ENCODE measurements at regions not wholly inside any gene's neighbourhood (a gene's known extent, or its start where the extent isn't known, plus 50 kb on each side); places are given as distances from the start of the nearest gene placed in this dataset.
"Not testable (repeated sequence)": the region's sequence is repeated elsewhere in the genome, so short reads cannot be mapped to it uniquely, and the experiment has no call there.

DNA sequence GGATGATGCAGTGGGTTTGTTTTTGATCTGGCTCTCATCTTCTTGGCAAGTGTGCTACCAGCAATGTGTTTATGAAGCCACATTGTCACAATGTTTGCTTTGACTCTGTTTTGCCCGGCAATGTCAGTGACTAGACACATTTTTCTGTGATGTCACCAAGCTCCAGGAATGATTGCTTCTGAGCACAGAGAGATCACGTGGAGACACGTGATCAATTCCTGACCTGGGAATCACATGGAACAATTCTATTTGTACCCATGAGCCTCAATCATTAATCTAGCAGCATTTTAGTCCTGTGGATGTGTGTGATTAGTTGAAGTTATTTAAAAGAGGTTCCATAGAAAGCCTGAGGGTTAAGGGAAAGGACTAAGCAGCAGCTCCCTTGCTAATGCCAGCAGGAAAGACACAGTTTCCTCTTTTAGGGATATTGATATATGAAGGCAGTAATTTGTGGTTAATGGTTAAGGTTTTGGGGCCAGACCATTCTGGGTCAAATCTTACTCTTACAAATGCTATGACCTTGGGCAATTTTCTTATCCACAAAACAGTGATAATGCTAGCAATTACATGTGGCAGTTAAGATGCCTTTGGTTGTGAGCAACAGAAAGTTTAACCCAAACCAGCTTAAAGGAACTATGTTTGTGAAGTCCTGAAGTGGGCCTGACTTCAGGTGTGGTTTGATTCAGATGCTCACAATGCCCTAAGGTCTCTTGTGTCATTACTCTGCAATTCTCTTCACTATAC is 59.0 kb downstream of the FASLG start:
- H3K36me3 Mint-ChIP-seq (ENCODE audit: low read depth), result peaks cover 1% of the 10 kb centered on the region
- no peak overlapping the region for H3K27ac Mint-ChIP-seq
- H3K4me1 Mint-ChIP-seq (ENCODE audit: low read depth), result peaks cover 27% of the 10 kb centered on the region
- peaks cover 15% of the 10 kb centered on the region for H3K27me3 Mint-ChIP-seq (ENCODE audit: low read depth)
- no peaks in the 10 kb centered on the region for H3K9me3 Mint-ChIP-seq
- no peak overlapping the region for H3K4me3 Mint-ChIP-seq

DNA sequence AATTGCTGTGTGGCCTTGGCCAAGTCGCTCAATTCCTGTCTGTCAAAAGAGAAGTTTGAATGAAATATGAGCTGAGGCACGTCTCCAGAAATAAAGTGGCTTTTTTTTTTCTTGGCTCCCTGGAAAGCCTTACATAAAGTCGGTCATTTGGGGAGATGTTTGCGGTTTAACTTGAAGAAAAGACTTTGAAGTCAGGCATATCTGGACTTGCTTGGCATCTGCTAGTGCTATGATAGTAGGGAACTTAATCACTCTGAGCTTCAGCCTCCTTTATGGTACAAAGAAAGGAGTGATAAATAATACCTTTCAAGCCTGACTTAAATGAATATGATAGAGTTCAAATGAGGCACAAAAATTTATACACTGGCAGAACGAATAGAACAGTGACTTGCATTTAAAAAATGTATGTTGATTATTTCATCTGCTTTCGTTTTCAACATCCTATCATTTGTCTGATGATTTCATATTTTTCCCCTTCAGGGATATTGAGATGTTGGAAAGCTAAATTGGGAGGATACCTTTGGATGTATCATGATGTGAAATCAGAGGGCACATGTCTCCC is 60.2 kb downstream of the FASLG start:
- H3K9me3 Mint-ChIP-seq, result no peaks in the 10 kb centered on the region
- H3K4me1 Mint-ChIP-seq (ENCODE audit: low read depth), result peaks cover 24% of the 10 kb centered on the region
- H3K27ac Mint-ChIP-seq, result no peak overlapping the region
- H3K36me3 Mint-ChIP-seq (ENCODE audit: low read depth), result peaks cover 1% of the 10 kb centered on the region
- no peak overlapping the region for H3K4me3 Mint-ChIP-seq
- peaks cover 13% of the 10 kb centered on the region for H3K27me3 Mint-ChIP-seq (ENCODE audit: low read depth)

DNA sequence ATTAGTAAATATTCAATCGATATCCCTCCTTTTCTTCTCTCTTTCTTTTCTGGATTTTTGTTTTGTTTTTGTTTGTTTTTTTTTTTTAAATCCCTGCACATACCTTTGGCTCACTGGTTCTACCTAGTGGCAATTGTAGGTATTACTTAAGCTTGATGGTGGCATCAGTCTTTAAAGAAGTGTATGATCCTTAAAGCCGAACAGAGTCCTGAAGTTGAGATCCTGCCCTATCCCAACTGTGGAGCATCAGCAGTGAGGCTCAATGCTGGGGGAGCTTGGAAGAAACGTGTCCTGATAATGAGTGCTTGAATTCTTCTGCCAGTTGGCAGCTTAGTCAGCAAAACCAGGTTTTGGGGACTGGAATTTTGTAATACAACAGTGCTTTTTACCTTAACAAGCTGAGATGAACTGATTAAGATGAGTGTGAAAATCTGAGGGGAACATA is 60.8 kb downstream of the FASLG start:
- peaks cover 28% of the 10 kb centered on the region for H3K4me1 Mint-ChIP-seq (ENCODE audit: low read depth)
- peaks cover 1% of the 10 kb centered on the region for H3K36me3 Mint-ChIP-seq (ENCODE audit: low read depth)
- no peak overlapping the region for H3K27ac Mint-ChIP-seq
- peak overlapping the region; percentile 8 for H3K4me3 Mint-ChIP-seq
- H3K27me3 Mint-ChIP-seq (ENCODE audit: low read depth), result peaks cover 11% of the 10 kb centered on the region
- no peaks in the 10 kb centered on the region for H3K9me3 Mint-ChIP-seq

DNA sequence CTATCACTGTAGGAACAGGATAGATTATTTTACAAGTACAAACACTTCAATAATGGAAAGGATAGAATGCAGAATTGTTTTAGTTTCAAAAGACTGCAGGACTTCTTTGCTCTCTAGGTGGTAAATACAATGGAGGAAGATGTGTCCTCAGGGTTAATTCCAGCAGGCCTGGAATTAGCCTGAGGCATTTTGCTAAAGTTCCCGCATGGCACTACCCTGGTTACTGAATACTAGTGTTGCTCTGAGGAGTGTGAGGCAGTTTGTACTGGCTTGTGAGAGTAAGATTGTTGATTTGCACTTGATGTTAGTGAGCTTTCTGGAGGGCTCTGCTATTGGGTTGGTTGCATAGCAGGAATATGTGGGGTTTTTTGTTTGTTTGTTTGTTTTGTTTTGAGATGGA is 61.4 kb downstream of the FASLG start:
- H3K27ac Mint-ChIP-seq, result no peak overlapping the region
- peaks cover 11% of the 10 kb centered on the region for H3K27me3 Mint-ChIP-seq (ENCODE audit: low read depth)
- H3K4me3 Mint-ChIP-seq, result no peak overlapping the region
- H3K4me1 Mint-ChIP-seq (ENCODE audit: low read depth), result peaks cover 32% of the 10 kb centered on the region
- H3K9me3 Mint-ChIP-seq, result no peaks in the 10 kb centered on the region
- peaks cover 1% of the 10 kb centered on the region for H3K36me3 Mint-ChIP-seq (ENCODE audit: low read depth)

DNA sequence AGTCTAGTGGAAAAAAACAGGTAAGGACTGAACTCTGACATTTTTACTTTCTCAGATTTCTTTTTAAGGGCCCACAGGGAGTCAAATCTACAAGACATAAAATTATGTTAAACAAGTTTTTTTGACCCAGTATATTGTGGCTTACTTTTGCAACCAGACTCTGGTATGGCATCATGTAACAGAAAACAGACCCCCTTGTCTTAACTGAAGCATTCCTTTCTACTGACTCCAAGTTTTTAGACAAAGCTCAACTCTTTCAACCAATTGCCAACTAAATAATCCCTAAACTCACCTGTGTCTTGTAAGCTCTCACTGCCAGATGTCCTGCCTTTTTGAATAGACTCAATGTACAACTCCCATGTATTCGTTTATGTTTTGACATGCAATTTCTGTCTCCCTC is 64.3 kb downstream of the FASLG start:
- Mint-ChIP-seq H3K4me1 (ENCODE audit: low read depth) (peaks cover 18% of the 10 kb centered on the region), H3K27ac (no peak overlapping the region), H3K4me3 (no peak overlapping the region), H3K36me3 (ENCODE audit: low read depth) (peaks cover 1% of the 10 kb centered on the region), H3K9me3 (peaks cover 6% of the 10 kb centered on the region), H3K27me3 (ENCODE audit: low read depth) (peaks cover 5% of the 10 kb centered on the region)

DNA sequence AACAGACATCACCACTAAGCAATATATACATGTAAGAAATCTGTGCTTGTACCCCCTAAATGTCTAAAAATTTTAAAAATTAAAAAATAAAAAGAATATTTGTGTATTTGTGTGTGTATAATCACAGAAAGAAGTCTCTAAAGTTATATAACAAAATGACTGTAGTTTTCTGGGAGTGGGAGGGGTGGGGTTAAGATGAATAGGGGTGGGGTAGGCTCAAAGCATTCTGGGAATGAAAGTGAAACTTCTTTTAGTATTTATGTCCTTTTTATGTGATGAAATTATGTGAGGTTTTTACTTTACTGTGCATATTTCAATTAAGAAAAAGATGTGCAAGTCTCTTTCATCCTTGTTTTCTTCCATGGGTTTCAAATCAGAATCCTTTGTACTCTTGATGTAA is 65.3 kb downstream of the FASLG start:
- Mint-ChIP-seq H3K4me3 (no peak overlapping the region), H3K36me3 (ENCODE audit: low read depth) (peaks cover 1% of the 10 kb centered on the region), H3K27ac (no peak overlapping the region), H3K27me3 (ENCODE audit: low read depth) (peaks cover 5% of the 10 kb centered on the region), H3K4me1 (ENCODE audit: low read depth) (peaks cover 13% of the 10 kb centered on the region), H3K9me3 (peaks cover 16% of the 10 kb centered on the region)

DNA sequence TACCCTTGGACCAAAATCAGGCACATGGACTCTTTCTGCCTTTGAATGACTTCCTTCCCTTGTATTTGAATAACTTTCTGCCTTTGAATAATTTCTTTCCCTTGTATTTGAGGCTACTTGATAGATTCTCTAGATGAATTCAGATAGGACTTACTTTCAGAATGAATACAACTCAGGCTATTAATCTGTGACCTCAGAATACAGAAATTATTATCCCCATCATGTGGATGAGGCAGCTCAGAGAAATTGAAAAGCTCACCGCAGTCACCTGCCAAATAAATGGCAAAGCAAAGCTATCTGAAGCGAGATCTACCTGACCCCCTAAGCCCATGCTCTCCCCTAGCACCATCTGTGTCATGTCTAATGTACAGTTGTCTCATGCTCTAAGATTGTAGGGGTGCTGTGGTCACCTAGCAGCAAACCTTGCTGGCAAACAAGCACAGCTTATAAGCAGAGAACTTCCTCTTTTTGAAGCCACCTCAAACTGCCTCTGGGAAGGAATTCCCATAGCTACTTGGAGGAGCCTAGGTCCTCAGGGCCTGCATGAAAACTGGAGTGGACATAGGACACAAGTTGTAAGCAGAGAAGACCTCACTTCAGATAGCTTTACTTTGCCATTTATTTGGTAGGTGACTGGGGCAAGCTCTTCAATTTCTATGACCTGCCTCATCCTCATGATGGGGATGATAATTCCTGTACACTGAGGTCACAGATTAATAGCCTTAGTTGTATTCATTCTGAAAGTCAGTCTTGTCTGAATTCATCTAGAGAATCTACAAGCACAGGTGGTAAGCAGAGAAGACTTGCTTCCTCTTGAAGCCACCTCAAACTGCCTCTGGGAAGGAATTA is 66.1 kb downstream of the FASLG start:
- Mint-ChIP-seq H3K27ac (no peak overlapping the region), H3K9me3 (peaks cover 19% of the 10 kb centered on the region), H3K4me3 (no peak overlapping the region), H3K27me3 (ENCODE audit: low read depth) (peaks cover 5% of the 10 kb centered on the region), H3K36me3 (ENCODE audit: low read depth) (peaks cover 1% of the 10 kb centered on the region), H3K4me1 (ENCODE audit: low read depth) (peaks cover 8% of the 10 kb centered on the region)

DNA sequence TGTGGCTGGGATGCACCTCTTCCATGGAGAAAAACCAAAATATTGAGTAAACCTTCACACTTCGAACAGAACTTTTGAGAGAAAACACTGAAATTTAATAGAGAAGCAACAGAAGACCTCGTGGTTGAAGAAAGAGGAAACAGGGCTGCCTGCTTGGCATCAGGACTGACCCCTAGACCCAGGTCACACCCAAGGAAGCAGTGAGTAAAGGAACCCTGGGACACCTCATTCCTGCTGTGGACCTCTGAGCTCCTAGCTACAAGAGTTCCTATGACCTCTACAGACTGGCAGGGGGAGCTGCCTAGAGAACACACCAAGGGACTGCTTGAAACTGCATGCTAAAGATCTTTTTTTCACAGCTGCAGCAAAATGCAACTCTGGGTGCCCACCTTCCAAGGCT is 67.8 kb downstream of the FASLG start:
- H3K9me3 Mint-ChIP-seq, result peaks cover 19% of the 10 kb centered on the region
- H3K27me3 Mint-ChIP-seq (ENCODE audit: low read depth), result peaks cover 16% of the 10 kb centered on the region
- peaks cover 8% of the 10 kb centered on the region for H3K4me1 Mint-ChIP-seq (ENCODE audit: low read depth)
- no peak overlapping the region for H3K4me3 Mint-ChIP-seq
- H3K36me3 Mint-ChIP-seq (ENCODE audit: low read depth), result peaks cover 1% of the 10 kb centered on the region
- H3K27ac Mint-ChIP-seq, result no peak overlapping the region

DNA sequence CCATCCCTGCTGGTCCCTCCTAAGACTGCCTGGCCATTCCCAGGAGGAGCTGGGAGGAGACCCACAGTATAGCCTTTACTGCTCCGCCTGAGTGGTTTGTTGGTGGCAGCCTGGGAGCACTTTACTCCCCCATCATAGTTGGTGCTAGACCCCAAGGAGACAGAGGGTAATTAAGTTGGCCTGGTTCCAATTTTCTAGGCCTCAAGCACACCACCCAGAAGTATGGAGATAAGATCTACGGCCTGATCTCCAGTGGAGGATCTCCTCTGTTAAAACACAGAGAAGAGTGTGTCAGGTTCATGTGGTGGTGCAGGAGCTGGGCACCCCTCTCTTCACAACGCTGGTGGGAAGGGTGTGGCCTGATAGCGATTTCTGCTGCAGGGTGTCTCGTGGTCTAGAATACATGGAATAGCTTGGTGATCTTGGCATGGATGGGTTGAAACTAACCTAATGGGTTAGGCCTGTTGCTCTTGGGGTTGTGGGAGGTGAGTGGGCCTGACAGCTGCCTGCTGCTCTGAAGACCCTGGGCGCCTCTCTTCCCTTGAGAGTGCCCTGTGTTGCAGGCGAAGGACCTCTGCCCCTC is 68.5 kb downstream of the FASLG start:
- H3K9me3 Mint-ChIP-seq, result peaks cover 19% of the 10 kb centered on the region
- no peak overlapping the region for H3K4me3 Mint-ChIP-seq
- no peak overlapping the region for H3K27ac Mint-ChIP-seq
- H3K4me1 Mint-ChIP-seq (ENCODE audit: low read depth), result peaks cover 8% of the 10 kb centered on the region
- peaks cover 1% of the 10 kb centered on the region for H3K36me3 Mint-ChIP-seq (ENCODE audit: low read depth)
- H3K27me3 Mint-ChIP-seq (ENCODE audit: low read depth), result peaks cover 17% of the 10 kb centered on the region

DNA sequence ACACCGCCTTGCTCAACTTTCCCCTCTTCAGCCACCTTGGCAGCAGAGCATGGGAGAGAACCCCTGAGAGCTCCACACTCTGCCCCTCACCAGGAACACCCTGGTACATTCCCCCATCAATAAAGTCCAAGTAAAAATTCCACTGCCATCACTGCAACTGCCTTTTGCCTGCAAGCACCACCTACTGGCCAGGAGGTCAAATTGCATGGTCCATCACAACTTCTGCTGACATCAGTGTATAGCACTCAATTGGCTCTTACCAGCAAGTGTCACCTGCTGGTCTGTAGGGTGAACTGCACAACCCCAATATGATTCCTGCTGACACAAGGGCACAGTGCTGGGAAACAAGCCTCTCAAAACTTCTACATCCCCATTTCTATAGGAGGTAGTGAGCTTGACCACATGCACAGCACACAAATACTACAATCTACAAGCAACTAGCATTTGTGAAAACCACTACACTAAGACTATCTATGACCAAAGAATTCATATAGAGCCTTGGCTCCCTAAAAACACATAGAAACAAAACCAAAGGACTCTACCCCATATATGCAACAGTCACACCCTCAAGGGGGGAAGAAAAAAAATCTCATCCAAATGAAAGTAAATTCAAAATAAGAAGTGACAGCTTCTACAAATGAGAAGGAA is 69.2 kb downstream of the FASLG start:
- peaks cover 1% of the 10 kb centered on the region for H3K36me3 Mint-ChIP-seq (ENCODE audit: low read depth)
- H3K27ac Mint-ChIP-seq, result no peak overlapping the region
- H3K9me3 Mint-ChIP-seq, result peaks cover 19% of the 10 kb centered on the region
- H3K27me3 Mint-ChIP-seq (ENCODE audit: low read depth), result peaks cover 23% of the 10 kb centered on the region
- peaks cover 8% of the 10 kb centered on the region for H3K4me1 Mint-ChIP-seq (ENCODE audit: low read depth)
- no peak overlapping the region for H3K4me3 Mint-ChIP-seq

DNA sequence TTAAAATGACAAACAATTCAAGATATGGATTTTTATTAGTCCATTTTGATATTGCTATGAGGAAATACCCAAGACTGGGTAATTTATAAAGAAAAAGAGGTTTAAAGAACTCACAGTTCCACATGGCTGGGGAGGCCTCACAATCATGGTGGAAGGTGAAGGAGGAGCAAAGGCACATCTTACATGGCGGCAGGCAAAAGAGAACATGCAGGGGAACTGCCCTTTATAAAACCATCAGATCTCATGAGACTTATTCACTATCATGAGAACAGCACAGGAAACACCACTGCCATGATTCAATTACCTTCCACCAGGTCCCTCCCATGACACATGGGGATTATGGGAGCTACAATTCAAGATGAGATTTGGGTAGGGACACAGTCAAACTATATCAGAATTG is 69.8 kb downstream of the FASLG start:
- not testable (repeated sequence) for H3K4me1 Mint-ChIP-seq (ENCODE audit: low read depth); H3K36me3 Mint-ChIP-seq (ENCODE audit: low read depth); H3K4me3 Mint-ChIP-seq; H3K27ac Mint-ChIP-seq
- Mint-ChIP-seq H3K27me3 (ENCODE audit: low read depth) (peaks cover 23% of the 10 kb centered on the region), H3K9me3 (peaks cover 19% of the 10 kb centered on the region)

DNA sequence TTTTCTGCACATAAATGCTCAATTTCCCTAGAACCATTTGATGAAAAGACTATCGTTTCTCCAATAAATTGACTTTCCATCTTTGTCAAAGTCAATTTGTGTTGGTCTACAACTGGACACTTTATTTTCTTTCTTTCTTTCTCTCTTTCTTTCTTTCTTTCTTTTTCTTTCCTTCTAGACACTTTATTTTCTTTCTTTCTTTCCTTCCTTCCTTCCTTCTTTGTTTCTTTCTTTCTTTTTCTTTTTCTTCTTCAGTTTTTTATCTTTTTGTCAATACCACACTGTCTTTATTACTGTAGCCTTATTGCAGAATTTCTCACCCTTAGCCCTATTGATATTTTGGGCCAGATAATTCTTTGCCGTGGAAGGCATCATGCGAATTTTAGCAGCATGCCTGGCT is 73.5 kb downstream of the FASLG start:
- no peaks in the 10 kb centered on the region for H3K4me1 Mint-ChIP-seq (ENCODE audit: low read depth)
- H3K36me3 Mint-ChIP-seq (ENCODE audit: low read depth), result peaks cover 1% of the 10 kb centered on the region
- H3K9me3 Mint-ChIP-seq, result peaks cover 19% of the 10 kb centered on the region
- H3K4me3 Mint-ChIP-seq, result no peak overlapping the region
- H3K27ac Mint-ChIP-seq, result no peak overlapping the region
- H3K27me3 Mint-ChIP-seq (ENCODE audit: low read depth), result peaks cover 39% of the 10 kb centered on the region

DNA sequence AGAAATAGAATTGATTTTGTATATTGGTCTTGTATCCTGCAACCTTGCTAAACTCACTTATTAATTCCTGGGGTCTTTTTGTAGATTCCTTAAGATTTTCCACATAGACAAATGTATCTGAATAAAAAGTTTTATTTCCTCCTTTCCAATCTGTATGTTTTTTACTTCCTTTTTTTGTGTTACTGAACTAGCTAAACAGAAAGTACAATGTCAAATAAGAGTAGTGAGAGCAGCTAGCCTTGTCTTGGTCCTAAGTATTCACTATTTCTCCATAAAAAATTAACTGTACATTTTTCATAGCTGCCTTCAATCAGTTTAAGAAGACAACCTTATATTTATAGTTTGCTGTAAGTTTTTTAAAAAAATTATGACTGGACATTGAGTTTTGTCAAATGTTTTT is 74.9 kb downstream of the FASLG start:
- H3K9me3 Mint-ChIP-seq, result peaks cover 7% of the 10 kb centered on the region
- no peaks in the 10 kb centered on the region for H3K36me3 Mint-ChIP-seq (ENCODE audit: low read depth)
- no peak overlapping the region for H3K4me3 Mint-ChIP-seq
- no peaks in the 10 kb centered on the region for H3K4me1 Mint-ChIP-seq (ENCODE audit: low read depth)
- H3K27ac Mint-ChIP-seq, result no peak overlapping the region
- H3K27me3 Mint-ChIP-seq (ENCODE audit: low read depth), result peaks cover 50% of the 10 kb centered on the region

DNA sequence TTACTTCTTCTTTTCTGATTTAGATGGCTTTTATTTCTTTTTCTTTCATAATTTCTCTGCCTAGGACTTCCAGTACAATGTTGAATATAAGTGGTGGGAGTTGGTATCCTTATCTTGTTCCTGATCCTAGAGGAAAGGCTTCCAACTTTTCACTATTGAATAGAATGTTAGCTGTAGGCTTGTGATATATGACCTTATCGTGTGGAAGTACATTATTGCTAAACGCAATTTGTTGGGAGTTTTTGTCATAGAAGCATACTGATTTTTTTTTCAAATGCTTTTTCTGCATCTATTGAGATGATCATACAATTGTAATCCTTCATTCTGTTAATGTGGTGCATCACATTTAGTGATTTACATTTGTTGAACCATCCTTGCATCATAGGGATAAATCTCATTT is 79.5 kb downstream of the FASLG start:
- no peak overlapping the region for H3K27ac Mint-ChIP-seq
- no peaks in the 10 kb centered on the region for H3K36me3 Mint-ChIP-seq (ENCODE audit: low read depth)
- H3K9me3 Mint-ChIP-seq, result no peaks in the 10 kb centered on the region
- H3K4me3 Mint-ChIP-seq, result no peak overlapping the region
- peaks cover 68% of the 10 kb centered on the region for H3K27me3 Mint-ChIP-seq (ENCODE audit: low read depth)
- peaks cover 4% of the 10 kb centered on the region for H3K4me1 Mint-ChIP-seq (ENCODE audit: low read depth)
